Dermis microvascular lymphatic vessel endothelial cell (primary cell): ENCODE measurements at regions not wholly inside any gene's neighbourhood (a gene's known extent, or its start where the extent isn't known, plus 50 kb on each side); places are given as distances from the start of the nearest gene placed in this dataset.

Experiments
- DNase-seq, 2 donors: peaks; one replicate each; pipeline versions ENCODE4 v3.0.0 to v3.0.0-alpha.2; 2010; ENCODE audit warnings: low read depth in 2 of 2

- no peak for DNase-seq
Measured at GRCh38 chr11:104658177-104658576, 240.1 kb downstream of the CASP12 start.

DNA sequence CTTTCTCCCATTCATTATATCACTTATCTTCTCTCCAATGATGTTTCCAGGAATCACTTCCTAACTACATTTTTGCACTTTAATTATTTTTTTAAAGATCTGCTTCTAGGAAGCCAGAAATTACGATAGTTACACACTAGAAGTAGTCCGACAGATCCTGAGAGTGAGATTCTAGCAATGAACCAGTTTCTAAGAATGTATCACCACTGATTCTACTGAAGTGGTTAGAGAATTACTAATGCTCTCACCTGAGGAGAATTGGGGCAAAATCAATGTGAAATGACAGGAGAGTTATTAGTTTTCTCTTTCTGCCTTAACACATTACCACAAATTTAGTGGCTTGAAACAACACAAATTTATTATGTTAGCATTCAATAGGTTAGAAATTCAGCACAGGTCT is 241.2 kb downstream of the CASP12 start:
- no peak for DNase-seq

GRCh38 chr11:104655066-104655465 is 243.2 kb downstream of the CASP12 start:
- no peak for DNase-seq

GRCh38 chr11:104654181-104654813 is 244.0 kb downstream of the CASP12 start:
- DNase-seq: no peak

DNA sequence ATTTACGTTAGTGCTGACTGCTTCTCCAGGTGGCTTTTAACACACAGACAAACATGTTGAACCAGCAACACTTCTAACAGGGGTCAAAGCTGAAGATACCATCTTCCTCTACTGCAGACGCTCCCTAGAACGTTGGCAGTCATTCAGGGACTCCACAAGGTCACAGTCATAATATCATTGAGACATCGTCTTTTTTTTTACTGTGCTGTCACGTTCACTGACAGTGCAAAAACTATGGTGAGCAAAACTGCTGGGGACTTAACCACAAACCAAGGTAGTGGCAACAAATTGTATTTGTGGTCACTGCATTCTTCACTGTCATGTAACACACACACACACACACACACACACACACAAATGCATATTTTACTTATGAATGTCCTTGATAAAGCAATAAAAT is 244.9 kb downstream of the CASP12 start:
- DNase-seq: no peak

GRCh38 chr11:104652996-104653395 is 245.3 kb downstream of the CASP12 start:
- DNase-seq: no peak

DNA sequence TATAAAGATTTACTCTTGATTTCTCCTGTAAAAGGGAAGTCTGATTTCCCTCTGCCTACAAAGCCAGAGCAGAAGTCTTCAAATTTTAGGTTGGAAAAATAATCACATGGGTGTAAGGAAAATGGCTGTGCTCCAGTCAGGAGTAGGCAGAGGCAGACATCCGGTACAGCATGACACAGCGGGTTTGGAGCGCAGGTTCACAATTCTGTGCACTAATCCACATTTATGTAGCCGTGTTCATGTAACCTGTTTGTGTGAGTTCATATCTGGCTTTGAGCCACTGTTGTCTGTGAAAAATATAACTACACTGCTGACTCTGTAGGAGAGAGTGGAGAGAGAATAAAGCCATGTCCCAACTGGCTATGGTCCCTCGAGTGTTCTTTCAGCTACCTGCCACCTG is 248.0 kb downstream of the CASP12 start:
- peak; percentile 8 to 11 for DNase-seq

DNA sequence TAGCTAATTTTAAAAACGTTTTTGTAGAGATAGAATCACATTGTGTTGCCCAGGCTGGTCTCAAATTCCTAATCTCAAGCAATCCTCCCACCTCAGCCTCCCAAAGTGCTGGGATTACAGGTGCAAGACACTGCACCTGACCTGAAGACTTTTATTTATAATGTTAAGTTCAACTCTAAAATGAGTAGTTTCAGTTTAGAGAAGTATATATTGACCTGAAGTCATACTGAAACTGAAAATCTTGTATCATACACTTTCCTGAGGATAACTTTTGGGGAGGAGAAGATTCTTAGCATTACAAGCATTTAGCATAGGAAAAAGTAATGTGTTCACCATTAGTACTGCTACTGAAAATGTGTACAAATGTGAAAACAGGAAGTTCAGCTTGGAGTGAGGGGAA is 249.3 kb downstream of the CASP12 start:
- DNase-seq: no peak

GRCh38 chr11:104645261-104646222 is 252.7 kb downstream of the CASP12 start:
- DNase-seq: no peak

DNA sequence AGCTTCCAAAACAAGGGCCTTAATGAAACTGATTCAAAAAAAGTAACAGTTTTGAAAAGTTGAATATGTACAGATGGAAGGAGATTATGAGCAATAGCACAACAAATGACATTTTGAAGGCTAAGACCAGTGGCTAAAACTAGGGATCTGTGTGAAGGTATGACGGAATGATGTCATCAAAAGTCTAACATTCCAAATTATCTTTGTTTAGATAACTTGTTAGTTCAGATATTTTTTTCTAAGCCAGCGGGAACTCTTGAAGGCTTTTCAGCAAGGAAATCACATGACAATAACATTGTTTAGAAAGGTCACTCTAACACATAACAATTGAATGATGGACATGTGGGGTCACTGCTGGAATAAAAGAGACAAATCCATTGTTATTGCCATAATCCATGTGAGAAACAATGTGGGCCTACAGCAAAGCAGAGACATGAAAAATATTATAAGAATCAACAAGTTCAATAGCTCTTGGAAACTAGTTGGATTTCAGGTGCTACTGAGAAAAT is 260.5 kb downstream of the CASP12 start:
- DNase-seq: peak in 1 of 2 donors; percentile 70

GRCh38 chr11:104633226-104633625 is 265.0 kb downstream of the CASP12 start:
- no peak for DNase-seq

GRCh38 chr11:104630352-104630751 is 267.9 kb downstream of the CASP12 start:
- DNase-seq: no peak

DNA sequence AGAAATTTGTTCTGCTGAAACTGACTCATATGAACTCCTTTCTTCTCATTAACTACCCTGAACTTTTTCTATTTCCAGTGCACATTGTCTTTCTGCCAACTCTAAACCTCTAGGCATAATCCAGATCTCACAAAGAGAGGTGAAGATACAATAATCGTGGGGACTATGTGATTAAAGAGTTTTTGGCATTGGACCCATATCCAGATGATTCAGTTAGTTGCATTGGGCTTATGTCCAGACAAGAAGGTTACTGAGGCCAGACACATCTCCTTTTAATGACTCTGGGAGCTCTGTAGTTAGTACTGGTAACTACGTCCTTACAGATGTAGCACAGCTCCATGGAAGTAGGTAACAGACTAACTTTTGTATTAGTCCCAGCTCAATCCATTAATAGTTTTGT is 273.0 kb downstream of the CASP12 start:
- peak; percentile 34 to 84 for DNase-seq

GRCh38 chr11:104624021-104624420 is 274.2 kb downstream of the CASP12 start:
- DNase-seq: peak in 1 of 2 donors; percentile 50

GRCh38 chr11:104623518-104623917 is 274.7 kb downstream of the CASP12 start:
- peak in 1 of 2 donors; percentile 60 for DNase-seq

- DNase-seq: peak; percentile 74 to 84
Measured at GRCh38 chr11:104620991-104621390, 277.3 kb downstream of the CASP12 start.

GRCh38 chr11:104619751-104620150 is 278.5 kb downstream of the CASP12 start:
- DNase-seq: peak; percentile 46 to 55

DNA sequence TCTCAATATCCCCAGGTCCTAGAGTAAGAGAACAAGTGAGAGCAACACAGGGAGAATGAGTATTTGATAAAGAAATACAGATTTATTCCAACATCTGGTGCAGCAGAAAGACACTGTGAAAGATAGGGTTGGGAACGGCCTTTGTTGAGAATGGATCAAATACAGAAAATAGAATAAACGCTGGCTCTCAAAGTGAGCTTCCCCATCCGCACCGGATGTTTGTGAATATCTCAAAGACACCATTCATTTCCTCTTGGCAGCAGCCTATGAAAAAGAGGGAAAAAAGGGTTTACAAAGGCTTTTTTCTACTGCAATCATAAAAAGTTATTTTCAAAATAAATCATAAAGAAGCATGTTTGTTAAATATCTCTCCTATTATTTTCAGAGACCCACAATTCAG is 279.3 kb downstream of the CASP12 start:
- DNase-seq: peak; percentile 68 to 73

DNA sequence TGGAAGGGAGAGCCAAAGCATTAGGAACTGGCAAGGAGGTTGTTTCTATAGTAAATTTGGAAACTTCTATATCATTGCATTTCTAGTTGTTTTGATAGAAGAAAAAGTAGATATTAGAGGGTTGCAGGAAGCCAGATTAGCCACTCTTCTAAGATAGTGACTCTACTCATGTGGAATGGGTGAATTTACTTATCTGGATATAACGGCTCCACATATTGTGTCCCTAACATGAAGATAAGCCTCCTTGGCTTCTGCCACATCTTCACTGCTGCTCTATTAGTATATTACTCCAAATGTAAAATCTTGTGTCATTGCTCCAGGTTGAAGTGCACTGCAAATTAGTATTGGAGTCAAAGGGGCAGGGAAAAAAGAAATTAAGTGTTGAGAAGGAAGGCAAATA is 283.3 kb downstream of the CASP12 start:
- no peak for DNase-seq

- DNase-seq: no peak
Measured at GRCh38 chr11:104614117-104614680, 284.1 kb downstream of the CASP12 start.

GRCh38 chr11:104610635-104611034 is 287.6 kb downstream of the CASP12 start:
- DNase-seq: no peak
